RWPE2 (cell line): ENCODE measurements at regions not wholly inside any gene's neighbourhood (a gene's known extent, or its start where the extent isn't known, plus 50 kb on each side); places are given as distances from the start of the nearest gene placed in this dataset.

ENCODE experiments used
- ATAC-seq: fragments of 200-7000 bp; cut with Tn5 transposase; 3 replicates; pipeline ENCODE4 v1.9.1; 2021; ENCODE audit warnings: low read depth
- DNase-seq: peaks from one replicate; pipeline ENCODE4 v3.0.0-alpha.2; 2020; ENCODE audit warnings: low spot score
- H3K27ac ChIP-seq: fragments of 450-650 bp; 2 replicates; pipeline ENCODE4 v1.5.1; 2017; ENCODE audit warnings: mild to moderate bottlenecking; ENCODE audit not compliant: poor library complexity, severe bottlenecking
- H3K27me3 ChIP-seq: fragments of 250-450 bp; sonication (Bioruptor Pico); 2 replicates; pipeline ENCODE4 v1.5.1; 2021; ENCODE audit warnings: mild to moderate bottlenecking, moderate library complexity; ENCODE audit not compliant: insufficient read depth, poor library complexity, severe bottlenecking
- H3K36me3 ChIP-seq: fragments of 250-450 bp; sonication (Bioruptor Pico); 2 replicates; pipeline ENCODE4 v1.5.1; 2020; ENCODE audit warnings: low read depth, mild to moderate bottlenecking, moderate library complexity
- H3K4me1 ChIP-seq: fragments of 250-450 bp; sonication (Bioruptor Pico); 2 replicates; pipeline ENCODE4 v1.5.1; 2021; ENCODE audit warnings: mild to moderate bottlenecking, moderate library complexity; ENCODE audit not compliant: insufficient read depth, poor library complexity, severe bottlenecking
- H3K4me3 ChIP-seq: fragments of 250-450 bp; sonication (Bioruptor Pico); 2 replicates; pipeline ENCODE4 v1.5.1; 2021; ENCODE audit warnings: mild to moderate bottlenecking, moderate library complexity; ENCODE audit not compliant: severe bottlenecking
- H3K9me3 ChIP-seq: fragments of 250-450 bp; sonication (Bioruptor Pico); 2 replicates; pipeline ENCODE4 v1.5.1; 2021; ENCODE audit warnings: mild to moderate bottlenecking, moderate library complexity; ENCODE audit not compliant: severe bottlenecking
- TF ChIP-seq, protein P1 (sequence below): fragments of 450-650 bp; IDR thresholded peaks from one replicate; pipeline ENCODE4 v1.5.1; 2017; ENCODE audit warnings: mild to moderate bottlenecking, moderate library complexity; ENCODE audit not compliant: poor library complexity, severe bottlenecking

DNA sequence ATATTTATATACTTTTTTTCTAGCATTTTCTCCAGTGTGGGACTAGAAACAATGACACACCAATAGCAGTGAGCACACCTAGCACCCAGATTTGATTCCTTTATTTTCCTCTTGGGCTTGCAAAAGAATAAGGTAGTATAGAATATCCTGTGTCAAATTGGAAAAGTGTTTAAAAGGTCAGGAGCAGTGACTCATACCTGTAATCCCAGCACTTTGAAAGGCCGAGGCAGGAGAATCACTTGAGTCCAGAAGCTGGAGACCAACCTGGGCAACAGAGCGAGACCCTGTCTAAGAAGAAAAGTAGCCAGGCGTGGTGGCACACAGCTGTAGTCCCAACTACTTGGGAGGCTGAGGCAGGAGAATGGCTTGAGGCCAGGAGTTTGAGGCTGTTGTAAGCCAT is 53.8 kb upstream of the SGPP1 start:
- H3K9me3 ChIP-seq: no peaks in the 10 kb centered on the region
- peak; percentile 56 for ATAC-seq
- TF ChIP-seq, protein P1, sequence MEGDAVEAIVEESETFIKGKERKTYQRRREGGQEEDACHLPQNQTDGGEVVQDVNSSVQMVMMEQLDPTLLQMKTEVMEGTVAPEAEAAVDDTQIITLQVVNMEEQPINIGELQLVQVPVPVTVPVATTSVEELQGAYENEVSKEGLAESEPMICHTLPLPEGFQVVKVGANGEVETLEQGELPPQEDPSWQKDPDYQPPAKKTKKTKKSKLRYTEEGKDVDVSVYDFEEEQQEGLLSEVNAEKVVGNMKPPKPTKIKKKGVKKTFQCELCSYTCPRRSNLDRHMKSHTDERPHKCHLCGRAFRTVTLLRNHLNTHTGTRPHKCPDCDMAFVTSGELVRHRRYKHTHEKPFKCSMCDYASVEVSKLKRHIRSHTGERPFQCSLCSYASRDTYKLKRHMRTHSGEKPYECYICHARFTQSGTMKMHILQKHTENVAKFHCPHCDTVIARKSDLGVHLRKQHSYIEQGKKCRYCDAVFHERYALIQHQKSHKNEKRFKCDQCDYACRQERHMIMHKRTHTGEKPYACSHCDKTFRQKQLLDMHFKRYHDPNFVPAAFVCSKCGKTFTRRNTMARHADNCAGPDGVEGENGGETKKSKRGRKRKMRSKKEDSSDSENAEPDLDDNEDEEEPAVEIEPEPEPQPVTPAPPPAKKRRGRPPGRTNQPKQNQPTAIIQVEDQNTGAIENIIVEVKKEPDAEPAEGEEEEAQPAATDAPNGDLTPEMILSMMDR: no peak
- no peaks in the 10 kb centered on the region for H3K36me3 ChIP-seq
- H3K27ac ChIP-seq: no peak overlapping the region
- H3K4me1 ChIP-seq: peaks cover 10% of the 10 kb centered on the region
- no peak overlapping the region for H3K4me3 ChIP-seq
- no peak for DNase-seq
- H3K27me3 ChIP-seq: no peaks in the 10 kb centered on the region

DNA sequence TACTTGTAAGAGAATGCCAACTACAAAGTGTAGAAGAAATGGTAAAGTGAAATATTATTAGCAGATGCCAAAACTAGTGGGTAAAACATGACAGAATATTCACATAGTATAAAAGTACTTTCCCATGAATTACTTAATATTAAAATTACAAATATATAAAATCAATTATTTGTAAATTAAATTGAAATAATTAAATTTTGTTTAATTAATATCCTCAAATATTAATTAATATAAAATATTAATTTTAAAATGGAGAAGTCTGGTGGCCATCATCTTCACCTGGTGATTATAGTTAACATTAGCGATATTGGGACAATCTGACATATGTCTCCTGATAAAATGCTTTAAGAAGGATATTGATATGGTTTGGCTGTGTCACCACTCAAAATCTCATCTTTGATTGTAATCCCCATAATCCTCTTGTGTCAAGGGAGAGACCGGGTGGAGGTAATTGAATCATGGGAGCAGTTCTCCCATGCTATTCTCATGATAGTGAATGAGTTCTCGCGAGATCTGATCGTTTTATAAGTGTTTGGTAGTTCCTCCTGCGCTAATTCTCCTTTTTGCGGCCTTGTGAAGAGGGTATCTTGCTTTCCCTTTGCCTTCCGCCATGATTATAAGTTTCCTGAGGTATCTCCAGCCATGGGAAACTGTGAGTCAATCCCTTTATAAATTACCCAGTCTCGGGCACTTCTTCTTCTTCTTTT is 55.0 kb upstream of the SGPP1 start:
- no peak for DNase-seq
- H3K4me1 ChIP-seq: no peaks in the 10 kb centered on the region
- no peaks in the 10 kb centered on the region for H3K9me3 ChIP-seq
- no peaks in the 10 kb centered on the region for H3K27me3 ChIP-seq
- no peak overlapping the region for H3K27ac ChIP-seq
- no peak overlapping the region for H3K4me3 ChIP-seq
- no peak for ATAC-seq
- TF ChIP-seq, protein P1: no peak
- no peaks in the 10 kb centered on the region for H3K36me3 ChIP-seq

DNA sequence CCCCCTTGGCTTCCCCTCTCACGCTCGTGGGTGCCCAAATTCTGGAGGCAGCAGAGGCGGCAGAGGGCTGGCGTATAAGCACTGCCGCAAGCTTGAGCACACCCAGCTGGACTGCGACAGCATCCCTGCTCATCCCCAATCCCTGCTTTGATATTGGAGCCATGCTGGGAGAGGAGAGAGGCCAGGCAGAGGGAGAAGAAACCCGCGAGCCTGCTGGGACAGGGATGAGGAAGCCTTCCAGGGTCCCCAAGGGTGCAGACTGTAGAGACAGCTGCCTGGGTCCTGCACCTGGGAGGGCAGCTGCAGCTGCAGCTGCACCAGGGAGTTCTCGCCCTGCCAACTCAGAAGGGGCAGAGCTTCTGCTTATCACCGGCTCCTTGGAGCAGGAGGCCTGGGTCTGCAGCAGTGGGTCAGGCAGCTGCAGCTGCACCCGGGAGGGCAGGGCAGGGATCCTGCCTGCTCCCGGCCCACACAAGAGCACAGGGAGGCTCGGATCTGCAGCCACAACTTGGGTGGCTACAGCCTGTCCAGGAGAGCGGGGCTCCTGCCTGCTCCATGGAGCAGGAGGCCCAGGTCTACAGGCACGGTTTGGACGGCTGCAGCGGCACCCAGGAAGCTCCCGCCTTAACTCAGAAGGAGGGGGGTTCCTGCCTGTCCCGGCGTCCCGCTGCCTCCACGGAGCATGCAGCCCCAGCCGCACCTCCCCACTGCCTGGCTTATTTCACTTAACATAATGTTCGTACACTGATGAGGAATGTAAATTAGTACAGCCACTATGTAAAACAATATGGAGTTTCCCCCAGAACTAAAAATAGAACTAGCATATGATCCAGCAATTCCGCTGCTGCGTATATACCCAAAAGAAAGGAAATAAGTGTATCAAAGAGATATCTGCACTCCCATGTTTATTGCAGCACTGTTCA is 60.4 kb upstream of the SGPP1 start:
- Histone ChIP-seq H3K27me3 (no peaks in the 10 kb centered on the region), H3K4me1 (no peaks in the 10 kb centered on the region), H3K9me3 (no peaks in the 10 kb centered on the region), H3K36me3 (no peaks in the 10 kb centered on the region), H3K4me3 (no peak overlapping the region), H3K27ac (no peak overlapping the region)
- no peak for DNase-seq
- ATAC-seq: peak; percentile 10; the same call in 2 of the 3 replicates
- TF ChIP-seq, protein P1: no peak

DNA sequence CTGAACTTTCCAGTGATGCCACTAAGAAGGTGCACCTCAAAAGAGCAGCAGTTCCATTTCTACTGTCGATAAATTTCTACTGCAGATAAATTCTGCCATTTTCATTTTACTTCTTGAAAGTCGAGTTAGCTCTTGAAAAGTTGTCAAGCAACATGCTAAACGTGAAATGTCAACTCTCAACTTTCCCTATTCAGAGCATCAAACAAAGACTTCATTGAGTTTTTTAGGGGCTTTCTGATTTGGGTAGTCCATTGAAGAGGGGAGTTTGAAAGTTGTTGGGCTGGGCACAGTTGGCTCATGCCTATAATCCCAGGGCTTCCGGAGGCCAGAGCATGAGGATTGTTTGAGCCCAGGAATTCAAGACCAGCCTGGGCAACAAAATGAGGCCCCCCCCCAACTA is 59.4 kb upstream of the SYNE2 start:
- Histone ChIP-seq H3K4me3 (no peak overlapping the region), H3K36me3 (no peaks in the 10 kb centered on the region), H3K27me3 (no peaks in the 10 kb centered on the region), H3K9me3 (no peaks in the 10 kb centered on the region), H3K4me1 (no peaks in the 10 kb centered on the region), H3K27ac (no peak overlapping the region)
- DNase-seq (no peak), ATAC-seq (no peak)
- TF ChIP-seq, protein P1: no peak
